K562 (cell line): ENCODE measurements at regions not wholly inside any gene's neighbourhood (a gene's known extent, or its start where the extent isn't known, plus 50 kb on each side); places are given as distances from the start of the nearest gene placed in this dataset.

Source experiments
- EZH2 ChIP-seq: IDR thresholded peaks from 2 replicates; pipeline ENCODE4 v1.6.1; 2012; ENCODE audit warnings: low read depth, mild to moderate bottlenecking, inconsistent platforms, low read length, borderline replicate concordance
- TF ChIP-seq, protein P1 (sequence below), 3 experiments: IDR thresholded peaks in 2 of 3; conservative IDR thresholded peaks in 1 of 3; 2 replicates each; pipeline ENCODE4 v1.5.1; 2011 to 2012; ENCODE audit warnings: low read length in 3 of 3, mild to moderate bottlenecking in 3 of 3, control low read depth in 2 of 3, improper control_type of control experiment in 1 of 3, inconsistent platforms in 1 of 3, low read depth in 1 of 3, mixed read lengths in 1 of 3, moderate library complexity in 1 of 3; ENCODE audit not compliant: insufficient read depth in 2 of 3

DNA sequence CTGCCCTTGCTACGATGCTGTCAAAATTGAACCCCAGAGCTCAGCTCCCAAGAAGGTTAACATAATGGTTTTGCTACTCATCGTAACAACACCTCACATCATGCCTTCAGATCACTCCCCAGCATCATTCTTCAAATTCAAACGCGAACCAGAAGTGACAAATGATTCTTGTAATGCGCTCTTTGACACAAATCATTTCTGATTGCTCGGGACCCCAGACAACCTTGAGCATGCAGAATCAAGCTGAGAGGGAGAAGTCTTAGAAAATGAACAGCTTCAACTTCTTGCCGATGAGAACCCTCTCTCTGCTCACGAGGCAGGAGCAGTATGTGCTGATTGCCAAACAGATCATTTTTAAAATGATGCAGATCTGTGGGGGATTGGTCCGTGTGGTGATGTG lies 241.0 kb upstream of the ASIC2 start:
- TF ChIP-seq EZH2: no peak
- TF ChIP-seq, protein P1, sequence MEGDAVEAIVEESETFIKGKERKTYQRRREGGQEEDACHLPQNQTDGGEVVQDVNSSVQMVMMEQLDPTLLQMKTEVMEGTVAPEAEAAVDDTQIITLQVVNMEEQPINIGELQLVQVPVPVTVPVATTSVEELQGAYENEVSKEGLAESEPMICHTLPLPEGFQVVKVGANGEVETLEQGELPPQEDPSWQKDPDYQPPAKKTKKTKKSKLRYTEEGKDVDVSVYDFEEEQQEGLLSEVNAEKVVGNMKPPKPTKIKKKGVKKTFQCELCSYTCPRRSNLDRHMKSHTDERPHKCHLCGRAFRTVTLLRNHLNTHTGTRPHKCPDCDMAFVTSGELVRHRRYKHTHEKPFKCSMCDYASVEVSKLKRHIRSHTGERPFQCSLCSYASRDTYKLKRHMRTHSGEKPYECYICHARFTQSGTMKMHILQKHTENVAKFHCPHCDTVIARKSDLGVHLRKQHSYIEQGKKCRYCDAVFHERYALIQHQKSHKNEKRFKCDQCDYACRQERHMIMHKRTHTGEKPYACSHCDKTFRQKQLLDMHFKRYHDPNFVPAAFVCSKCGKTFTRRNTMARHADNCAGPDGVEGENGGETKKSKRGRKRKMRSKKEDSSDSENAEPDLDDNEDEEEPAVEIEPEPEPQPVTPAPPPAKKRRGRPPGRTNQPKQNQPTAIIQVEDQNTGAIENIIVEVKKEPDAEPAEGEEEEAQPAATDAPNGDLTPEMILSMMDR (IDR thresholded peaks at IDR 0.05 in 2 of 3, conservative IDR thresholded peaks at IDR 0.05 in 1 of 3; ENCODE audit: insufficient read depth in 2 of 3, low read depth in 1 of 3, low read length in 3 of 3): no peak
